ENCODE measurements at regions not wholly inside any gene's neighbourhood (a gene's known extent, or its start where the extent isn't known, plus 50 kb on each side); places are given as distances from the start of the nearest gene placed in this dataset.

- no peaks in the 10 kb centered on the region; the same call in 1 of the 2 replicates for H3K36me3 Mint-ChIP-seq
- H3K4me1 Mint-ChIP-seq = no peaks in the 10 kb centered on the region
- peaks cover 62% of the 10 kb centered on the region for H3K9me3 Mint-ChIP-seq
- no peak overlapping the region for H3K27ac Mint-ChIP-seq
- POLR2A ChIA-PET = no interaction called here
- peaks cover 3% of the 10 kb centered on the region; the same call in 1 of the 2 replicates for H3K27me3 Mint-ChIP-seq (ENCODE audit: low read depth)
- DNase-seq (ENCODE audit: low spot score) (no peak), ATAC-seq (no peak)
- CTCF ChIA-PET = no interaction called here
- H3K4me3 Mint-ChIP-seq = no peak overlapping the region
- TF ChIP-seq ELF4 (CRISPR knock-in tag; IDR thresholded peaks at IDR 0.05; ENCODE audit: low read depth) (no peak), FOXP1 (CRISPR knock-in tag; IDR thresholded peaks at IDR 0.05; ENCODE audit: borderline replicate concordance) (no peak), ZBTB43 (CRISPR knock-in tag; IDR thresholded peaks at IDR 0.05) (no peak)
- TF ChIP-seq, protein P1, sequence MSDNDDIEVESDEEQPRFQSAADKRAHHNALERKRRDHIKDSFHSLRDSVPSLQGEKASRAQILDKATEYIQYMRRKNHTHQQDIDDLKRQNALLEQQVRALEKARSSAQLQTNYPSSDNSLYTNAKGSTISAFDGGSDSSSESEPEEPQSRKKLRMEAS (CRISPR knock-in tag; IDR thresholded peaks at IDR 0.05) = no peak
Observed at GRCh38 chr4:10181745-10182445, 65.3 kb upstream of the WDR1 start.

GRCh38 chr4:10180927-10181744, 64.5 kb upstream of the WDR1 start:
- H3K4me1 Mint-ChIP-seq = no peaks in the 10 kb centered on the region
- TF ChIP-seq, protein P2, sequence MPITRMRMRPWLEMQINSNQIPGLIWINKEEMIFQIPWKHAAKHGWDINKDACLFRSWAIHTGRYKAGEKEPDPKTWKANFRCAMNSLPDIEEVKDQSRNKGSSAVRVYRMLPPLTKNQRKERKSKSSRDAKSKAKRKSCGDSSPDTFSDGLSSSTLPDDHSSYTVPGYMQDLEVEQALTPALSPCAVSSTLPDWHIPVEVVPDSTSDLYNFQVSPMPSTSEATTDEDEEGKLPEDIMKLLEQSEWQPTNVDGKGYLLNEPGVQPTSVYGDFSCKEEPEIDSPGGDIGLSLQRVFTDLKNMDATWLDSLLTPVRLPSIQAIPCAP (CRISPR knock-in tag; IDR thresholded peaks at IDR 0.05) = no peak
- TF ChIP-seq ZNF263 (CRISPR knock-in tag; IDR thresholded peaks at IDR 0.05; ENCODE audit: low read depth) (no peak), GRHL2 (CRISPR knock-in tag; IDR thresholded peaks at IDR 0.05; ENCODE audit: insufficient replicate concordance, severe bottlenecking) (no peak), CREM (CRISPR knock-in tag; IDR thresholded peaks at IDR 0.05) (no peak), NFYB (CRISPR knock-in tag; conservative IDR thresholded peaks at IDR 0.05; ENCODE audit: low read depth) (no peak), TCF7 (CRISPR knock-in tag; IDR thresholded peaks at IDR 0.05; ENCODE audit: low read depth) (no peak), STAT6 (CRISPR knock-in tag; conservative IDR thresholded peaks at IDR 0.05; ENCODE audit: low read depth) (no peak), ZNF423 (CRISPR knock-in tag; IDR thresholded peaks at IDR 0.05) (no peak), NFE2L1 (CRISPR knock-in tag; IDR thresholded peaks at IDR 0.05) (no peak)
- TF ChIP-seq, protein P3, sequence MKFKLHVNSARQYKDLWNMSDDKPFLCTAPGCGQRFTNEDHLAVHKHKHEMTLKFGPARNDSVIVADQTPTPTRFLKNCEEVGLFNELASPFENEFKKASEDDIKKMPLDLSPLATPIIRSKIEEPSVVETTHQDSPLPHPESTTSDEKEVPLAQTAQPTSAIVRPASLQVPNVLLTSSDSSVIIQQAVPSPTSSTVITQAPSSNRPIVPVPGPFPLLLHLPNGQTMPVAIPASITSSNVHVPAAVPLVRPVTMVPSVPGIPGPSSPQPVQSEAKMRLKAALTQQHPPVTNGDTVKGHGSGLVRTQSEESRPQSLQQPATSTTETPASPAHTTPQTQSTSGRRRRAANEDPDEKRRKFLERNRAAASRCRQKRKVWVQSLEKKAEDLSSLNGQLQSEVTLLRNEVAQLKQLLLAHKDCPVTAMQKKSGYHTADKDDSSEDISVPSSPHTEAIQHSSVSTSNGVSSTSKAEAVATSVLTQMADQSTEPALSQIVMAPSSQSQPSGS (CRISPR knock-in tag; IDR thresholded peaks at IDR 0.05; ENCODE audit: borderline replicate concordance, low read depth) = no peak
- CTCF ChIA-PET = no interaction called here
- DNase-seq (ENCODE audit: low spot score) = no peak
- H3K27ac Mint-ChIP-seq = no peak overlapping the region
- H3K9me3 Mint-ChIP-seq = peaks cover 64% of the 10 kb centered on the region
- no peak overlapping the region for H3K4me3 Mint-ChIP-seq
- POLR2A ChIA-PET = no interaction called here
- ATAC-seq = no peak
- peaks cover 3% of the 10 kb centered on the region; the same call in 1 of the 2 replicates for H3K27me3 Mint-ChIP-seq (ENCODE audit: low read depth)
- no peaks in the 10 kb centered on the region; the same call in 1 of the 2 replicates for H3K36me3 Mint-ChIP-seq

- no peak overlapping the region for H3K27ac Mint-ChIP-seq
- H3K4me3 Mint-ChIP-seq = no peak overlapping the region
- CTCF ChIA-PET = no interaction called here
- H3K36me3 Mint-ChIP-seq = no peaks in the 10 kb centered on the region; the same call in 1 of the 2 replicates
- H3K27me3 Mint-ChIP-seq (ENCODE audit: low read depth) = peaks cover 3% of the 10 kb centered on the region
- ATAC-seq (no peak), DNase-seq (ENCODE audit: low spot score) (no peak)
- POLR2A ChIA-PET = no interaction called here
- H3K4me1 Mint-ChIP-seq = no peaks in the 10 kb centered on the region
- H3K9me3 Mint-ChIP-seq = peaks cover 66% of the 10 kb centered on the region
- no peak for TF ChIP-seq SMAD4 (CRISPR knock-in tag; IDR thresholded peaks at IDR 0.05)
- no peak for TF ChIP-seq FOXK1 (CRISPR knock-in tag; IDR thresholded peaks at IDR 0.05)
- TF ChIP-seq, protein P4, sequence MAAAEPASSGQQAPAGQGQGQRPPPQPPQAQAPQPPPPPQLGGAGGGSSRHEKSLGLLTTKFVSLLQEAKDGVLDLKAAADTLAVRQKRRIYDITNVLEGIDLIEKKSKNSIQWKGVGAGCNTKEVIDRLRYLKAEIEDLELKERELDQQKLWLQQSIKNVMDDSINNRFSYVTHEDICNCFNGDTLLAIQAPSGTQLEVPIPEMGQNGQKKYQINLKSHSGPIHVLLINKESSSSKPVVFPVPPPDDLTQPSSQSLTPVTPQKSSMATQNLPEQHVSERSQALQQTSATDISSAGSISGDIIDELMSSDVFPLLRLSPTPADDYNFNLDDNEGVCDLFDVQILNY (CRISPR knock-in tag; IDR thresholded peaks at IDR 0.05) = no peak
- no peak for TF ChIP-seq E2F1 (CRISPR knock-in tag; IDR thresholded peaks at IDR 0.05)
- no peak for TF ChIP-seq PRRX2 (CRISPR knock-in tag; IDR thresholded peaks at IDR 0.05)
- TF ChIP-seq SOX15 (CRISPR knock-in tag; IDR thresholded peaks at IDR 0.05) = no peak
- TF ChIP-seq, protein P5, sequence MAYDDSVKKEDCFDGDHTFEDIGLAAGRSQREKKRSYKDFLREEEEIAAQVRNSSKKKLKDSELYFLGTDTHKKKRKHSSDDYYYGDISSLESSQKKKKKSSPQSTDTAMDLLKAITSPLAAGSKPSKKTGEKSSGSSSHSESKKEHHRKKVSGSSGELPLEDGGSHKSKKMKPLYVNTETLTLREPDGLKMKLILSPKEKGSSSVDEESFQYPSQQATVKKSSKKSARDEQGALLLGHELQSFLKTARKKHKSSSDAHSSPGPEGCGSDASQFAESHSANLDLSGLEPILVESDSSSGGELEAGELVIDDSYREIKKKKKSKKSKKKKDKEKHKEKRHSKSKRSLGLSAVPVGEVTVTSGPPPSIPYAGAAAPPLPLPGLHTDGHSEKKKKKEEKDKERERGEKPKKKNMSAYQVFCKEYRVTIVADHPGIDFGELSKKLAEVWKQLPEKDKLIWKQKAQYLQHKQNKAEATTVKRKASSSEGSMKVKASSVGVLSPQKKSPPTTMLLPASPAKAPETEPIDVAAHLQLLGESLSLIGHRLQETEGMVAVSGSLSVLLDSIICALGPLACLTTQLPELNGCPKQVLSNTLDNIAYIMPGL (CRISPR knock-in tag; IDR thresholded peaks at IDR 0.05) = no peak
Observed at GRCh38 chr4:10180603-10180926, 64.0 kb upstream of the WDR1 start.

Measured in WTC11 (cell line).